ENCODE measurements at regions not wholly inside any gene's neighbourhood (a gene's known extent, or its start where the extent isn't known, plus 50 kb on each side); places are given as distances from the start of the nearest gene placed in this dataset.

- TF ChIP-seq SUZ12 (IDR thresholded peaks at IDR 0.05; ENCODE audit: extremely low read depth, insufficient read depth, insufficient read length) (no peak), ZNF274 (IDR thresholded peaks at IDR 0.05; ENCODE audit: low read depth, low read length) (no peak), YY1 (IDR thresholded peaks at IDR 0.05; ENCODE audit: insufficient read depth, insufficient read length) (no peak)
Measured at GRCh38 chr12:58310809-58311622, 369.6 kb downstream of the ATP23 start.
